ENCODE measurements at regions not wholly inside any gene's neighbourhood (a gene's known extent, or its start where the extent isn't known, plus 50 kb on each side); places are given as distances from the start of the nearest gene placed in this dataset.

- no peaks in the 10 kb centered on the region for H3K36me3 Mint-ChIP-seq (ENCODE audit: low read depth)
- TF ChIP-seq, protein P1, sequence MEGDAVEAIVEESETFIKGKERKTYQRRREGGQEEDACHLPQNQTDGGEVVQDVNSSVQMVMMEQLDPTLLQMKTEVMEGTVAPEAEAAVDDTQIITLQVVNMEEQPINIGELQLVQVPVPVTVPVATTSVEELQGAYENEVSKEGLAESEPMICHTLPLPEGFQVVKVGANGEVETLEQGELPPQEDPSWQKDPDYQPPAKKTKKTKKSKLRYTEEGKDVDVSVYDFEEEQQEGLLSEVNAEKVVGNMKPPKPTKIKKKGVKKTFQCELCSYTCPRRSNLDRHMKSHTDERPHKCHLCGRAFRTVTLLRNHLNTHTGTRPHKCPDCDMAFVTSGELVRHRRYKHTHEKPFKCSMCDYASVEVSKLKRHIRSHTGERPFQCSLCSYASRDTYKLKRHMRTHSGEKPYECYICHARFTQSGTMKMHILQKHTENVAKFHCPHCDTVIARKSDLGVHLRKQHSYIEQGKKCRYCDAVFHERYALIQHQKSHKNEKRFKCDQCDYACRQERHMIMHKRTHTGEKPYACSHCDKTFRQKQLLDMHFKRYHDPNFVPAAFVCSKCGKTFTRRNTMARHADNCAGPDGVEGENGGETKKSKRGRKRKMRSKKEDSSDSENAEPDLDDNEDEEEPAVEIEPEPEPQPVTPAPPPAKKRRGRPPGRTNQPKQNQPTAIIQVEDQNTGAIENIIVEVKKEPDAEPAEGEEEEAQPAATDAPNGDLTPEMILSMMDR (IDR thresholded peaks at IDR 0.05) = no peak
- DNase-seq = no peak
- H3K27me3 Mint-ChIP-seq (ENCODE audit: low read depth, poor library complexity) = no peaks in the 10 kb centered on the region
- H3K27ac Mint-ChIP-seq = no peak overlapping the region
- H3K4me1 Mint-ChIP-seq = peaks cover 21% of the 10 kb centered on the region
- H3K9me3 Mint-ChIP-seq = no peaks in the 10 kb centered on the region
- H3K4me3 Mint-ChIP-seq = no peak overlapping the region
Measured at GRCh38 chr15:46569781-46570180, 935.0 kb downstream of the SQOR start.

GRCh38 chr15:46576646-46577395 is 942.0 kb downstream of the SQOR start:
- H3K4me1 Mint-ChIP-seq = peaks cover 24% of the 10 kb centered on the region
- no peak overlapping the region for H3K27ac Mint-ChIP-seq
- H3K27me3 Mint-ChIP-seq (ENCODE audit: low read depth, poor library complexity) = no peaks in the 10 kb centered on the region
- H3K9me3 Mint-ChIP-seq = no peaks in the 10 kb centered on the region
- H3K36me3 Mint-ChIP-seq (ENCODE audit: low read depth) = no peaks in the 10 kb centered on the region
- TF ChIP-seq, protein P1 (IDR thresholded peaks at IDR 0.05) = no peak
- no peak for DNase-seq
- H3K4me3 Mint-ChIP-seq = no peak overlapping the region

GRCh38 chr15:46577767-46578166 is 942.9 kb downstream of the SQOR start:
- Mint-ChIP-seq H3K36me3 (ENCODE audit: low read depth) (no peaks in the 10 kb centered on the region), H3K27ac (no peak overlapping the region), H3K4me3 (no peak overlapping the region), H3K9me3 (no peaks in the 10 kb centered on the region), H3K4me1 (peaks cover 20% of the 10 kb centered on the region), H3K27me3 (ENCODE audit: low read depth, poor library complexity) (no peaks in the 10 kb centered on the region)
- no peak for DNase-seq
- TF ChIP-seq, protein P1 (IDR thresholded peaks at IDR 0.05) = no peak

DNA sequence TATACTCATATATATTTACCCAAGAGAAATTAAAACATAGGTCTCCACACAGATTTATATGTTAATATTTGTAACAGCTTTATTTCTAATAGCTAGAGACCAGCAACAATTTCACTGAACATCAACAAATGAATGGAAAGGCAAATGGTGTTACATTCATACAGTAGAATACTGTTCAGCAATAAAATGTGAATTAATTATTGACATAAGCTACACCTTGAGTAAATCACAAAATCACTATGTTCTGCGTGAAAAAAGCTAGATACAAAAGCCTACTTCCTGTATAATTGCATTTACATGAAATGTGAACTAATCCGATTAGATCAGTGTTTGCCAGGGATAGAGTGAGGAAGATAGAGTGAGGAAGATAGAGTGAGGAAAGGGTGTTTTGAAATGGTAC is 945.7 kb downstream of the SQOR start:
- H3K27me3 Mint-ChIP-seq (ENCODE audit: low read depth, poor library complexity) = no peaks in the 10 kb centered on the region
- no peak overlapping the region for H3K4me3 Mint-ChIP-seq
- H3K9me3 Mint-ChIP-seq = peaks cover 10% of the 10 kb centered on the region
- no peaks in the 10 kb centered on the region for H3K4me1 Mint-ChIP-seq
- no peak overlapping the region for H3K27ac Mint-ChIP-seq
- TF ChIP-seq, protein P1 (IDR thresholded peaks at IDR 0.05) = no peak
- H3K36me3 Mint-ChIP-seq (ENCODE audit: low read depth) = no peaks in the 10 kb centered on the region
- no peak for DNase-seq

DNA sequence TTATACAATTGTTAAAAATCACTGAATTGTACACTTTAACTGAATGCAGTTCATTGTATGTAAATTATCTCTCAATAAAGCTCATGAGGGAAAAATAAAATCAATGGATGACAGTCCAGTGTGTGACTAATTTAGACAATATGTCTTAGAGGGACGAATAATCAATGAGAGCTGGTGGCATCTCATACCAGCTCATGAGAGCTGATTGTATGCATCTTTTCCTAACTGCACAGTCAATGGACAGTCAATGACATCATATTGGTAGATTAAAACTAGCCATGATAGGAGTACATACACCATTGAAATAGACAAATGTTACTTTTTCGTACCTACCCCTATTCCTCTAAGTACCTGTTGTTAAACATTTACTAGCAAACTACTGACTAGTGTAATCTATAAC is 946.1 kb downstream of the SQOR start:
- DNase-seq = no peak
- H3K4me1 Mint-ChIP-seq = no peaks in the 10 kb centered on the region
- H3K27ac Mint-ChIP-seq = no peak overlapping the region
- no peak overlapping the region for H3K4me3 Mint-ChIP-seq
- TF ChIP-seq, protein P1 (IDR thresholded peaks at IDR 0.05) = no peak
- no peaks in the 10 kb centered on the region for H3K36me3 Mint-ChIP-seq (ENCODE audit: low read depth)
- peaks cover 10% of the 10 kb centered on the region for H3K9me3 Mint-ChIP-seq
- no peaks in the 10 kb centered on the region for H3K27me3 Mint-ChIP-seq (ENCODE audit: low read depth, poor library complexity)

DNA sequence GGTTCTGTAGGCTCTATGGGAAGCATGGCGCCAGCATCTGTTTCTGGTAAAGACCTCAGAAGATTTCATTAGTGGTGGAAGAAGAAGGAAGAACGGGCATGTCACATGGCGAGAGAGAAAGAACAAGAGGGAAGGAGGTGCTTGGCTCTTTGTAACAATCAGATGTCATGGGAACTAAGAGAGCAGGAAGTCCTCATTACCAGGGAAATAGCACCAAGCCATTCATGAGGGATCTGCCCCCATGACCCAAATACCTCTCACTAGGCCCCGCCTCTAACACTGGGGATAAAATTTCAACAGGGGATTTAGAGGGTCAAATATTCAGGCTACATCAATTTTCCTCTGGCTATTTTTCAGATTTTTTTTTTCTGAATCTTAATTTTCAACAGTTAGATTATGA is 954.3 kb downstream of the SQOR start:
- H3K27ac Mint-ChIP-seq = no peak overlapping the region
- peaks cover 3% of the 10 kb centered on the region for H3K27me3 Mint-ChIP-seq (ENCODE audit: low read depth, poor library complexity)
- H3K4me1 Mint-ChIP-seq = peaks cover 5% of the 10 kb centered on the region
- H3K4me3 Mint-ChIP-seq = no peak overlapping the region
- DNase-seq = no peak
- TF ChIP-seq, protein P1 (IDR thresholded peaks at IDR 0.05) = no peak
- H3K9me3 Mint-ChIP-seq = peaks cover 16% of the 10 kb centered on the region
- H3K36me3 Mint-ChIP-seq (ENCODE audit: low read depth) = no peaks in the 10 kb centered on the region

All from nephron progenitor cell (in vitro differentiated cells).